ENCODE measurements at regions not wholly inside any gene's neighbourhood (a gene's known extent, or its start where the extent isn't known, plus 50 kb on each side); places are given as distances from the start of the nearest gene placed in this dataset.

DNA sequence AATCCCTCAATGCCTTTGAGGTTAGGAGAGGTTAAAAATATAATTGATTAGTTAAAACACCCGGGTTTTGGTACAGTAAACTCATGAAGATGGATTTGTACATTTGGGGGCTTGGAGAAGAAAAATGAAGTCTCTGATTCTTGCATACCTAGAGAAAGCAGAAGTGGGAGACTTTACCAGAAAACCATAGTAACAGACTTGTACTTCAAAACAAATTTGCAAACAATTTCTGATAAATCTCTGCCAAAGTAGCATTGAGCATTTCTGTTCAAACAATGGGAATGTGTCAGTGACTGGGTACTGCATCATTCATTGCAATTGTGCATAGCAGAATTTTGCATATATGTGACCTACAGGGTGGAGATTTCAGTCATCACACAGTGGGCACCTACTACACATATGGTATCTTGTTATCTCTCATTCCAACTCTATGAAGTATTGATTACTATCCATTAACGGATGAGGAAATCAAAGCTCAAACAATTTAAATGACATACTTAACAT lies 256.9 kb downstream of the PLK2 start:
- no peak for TF ChIP-seq CTCF (IDR thresholded peaks at IDR 0.05; ENCODE audit: low read length, missing control alignments)
- H3K4me3 ChIP-seq (replicated peaks; ENCODE audit: low read depth, low read length): no peak overlapping the region
- DNase-seq (ENCODE audit: low read depth): peak; percentile 41

DNA sequence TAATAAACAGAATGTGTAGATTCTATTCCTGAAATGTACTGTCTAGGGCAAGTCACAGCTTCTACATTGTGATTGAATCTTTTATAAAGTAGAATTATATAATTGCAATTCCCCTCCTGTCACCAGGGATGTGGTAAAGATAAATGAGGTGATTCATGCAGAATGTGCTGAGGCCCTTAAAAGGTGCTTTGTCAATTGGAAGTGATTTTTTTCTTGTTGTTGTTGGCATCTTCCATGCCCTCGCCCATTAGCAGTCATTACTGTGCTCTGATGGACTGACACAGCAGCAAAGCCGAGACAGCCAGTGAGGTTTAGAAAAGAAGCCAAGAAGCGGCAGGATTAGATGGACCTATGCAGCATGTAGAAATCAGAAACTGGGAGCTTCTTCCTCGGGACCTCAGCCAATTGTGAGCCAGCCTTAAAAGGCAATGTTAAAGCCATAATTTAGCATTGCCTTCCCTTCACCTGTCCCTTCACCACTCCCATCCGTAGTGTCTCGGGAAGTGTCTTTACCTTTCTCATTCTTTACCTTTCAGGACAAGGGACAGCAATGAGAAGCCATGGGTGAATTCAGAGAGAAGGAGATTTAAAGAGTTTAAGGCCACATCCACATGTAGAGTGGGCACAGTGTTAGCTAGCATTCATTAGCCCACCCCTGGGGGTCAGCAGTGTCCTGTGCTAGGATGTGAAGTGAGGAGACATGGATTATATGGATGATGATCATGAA lies 257.8 kb downstream of the PLK2 start:
- DNase-seq (ENCODE audit: low read depth): no peak
- TF ChIP-seq CTCF (IDR thresholded peaks at IDR 0.05; ENCODE audit: low read length, missing control alignments): no peak
- H3K4me3 ChIP-seq (replicated peaks; ENCODE audit: low read depth, low read length): no peak overlapping the region

DNA sequence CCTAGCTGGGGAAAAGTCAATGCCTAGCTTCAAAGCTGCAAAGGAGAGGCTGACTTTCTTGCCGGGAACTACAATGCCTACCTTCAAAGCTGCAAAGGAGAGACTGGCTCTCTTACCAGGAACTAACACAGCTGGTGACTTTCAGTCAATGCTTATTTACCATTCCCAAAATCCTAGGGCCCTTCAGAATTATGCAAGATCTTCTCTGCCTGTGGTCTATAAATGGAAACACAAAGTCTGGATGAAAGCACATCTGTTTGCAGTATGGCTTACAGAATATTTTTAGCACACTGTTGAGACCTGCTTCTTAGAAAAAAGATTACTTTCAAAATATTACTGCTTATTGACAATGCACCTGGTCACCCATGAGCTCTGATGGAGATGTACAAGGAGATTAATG lies 259.4 kb downstream of the PLK2 start:
- no peak for DNase-seq (ENCODE audit: low read depth)
- H3K4me3 ChIP-seq (replicated peaks; ENCODE audit: low read depth, low read length): no peak overlapping the region
- no peak for TF ChIP-seq CTCF (IDR thresholded peaks at IDR 0.05; ENCODE audit: low read length, missing control alignments)

GRCh38 chr5:58199087-58199486 lies 260.8 kb downstream of the PLK2 start:
- TF ChIP-seq CTCF (IDR thresholded peaks at IDR 0.05; ENCODE audit: low read length, missing control alignments): no peak
- DNase-seq (ENCODE audit: low read depth): no peak

GRCh38 chr5:58198330-58198729 lies 261.6 kb downstream of the PLK2 start:
- no peak overlapping the region for H3K4me3 ChIP-seq (replicated peaks; ENCODE audit: low read depth, low read length)
- DNase-seq (ENCODE audit: low read depth): no peak
- no peak for TF ChIP-seq CTCF (IDR thresholded peaks at IDR 0.05; ENCODE audit: low read length, missing control alignments)

More at GRCh38 chr5:58199087-58199486, 260.8 kb downstream of the PLK2 start:
- H3K4me3 ChIP-seq (replicated peaks; ENCODE audit: low read depth, low read length): no peak overlapping the region

DNA sequence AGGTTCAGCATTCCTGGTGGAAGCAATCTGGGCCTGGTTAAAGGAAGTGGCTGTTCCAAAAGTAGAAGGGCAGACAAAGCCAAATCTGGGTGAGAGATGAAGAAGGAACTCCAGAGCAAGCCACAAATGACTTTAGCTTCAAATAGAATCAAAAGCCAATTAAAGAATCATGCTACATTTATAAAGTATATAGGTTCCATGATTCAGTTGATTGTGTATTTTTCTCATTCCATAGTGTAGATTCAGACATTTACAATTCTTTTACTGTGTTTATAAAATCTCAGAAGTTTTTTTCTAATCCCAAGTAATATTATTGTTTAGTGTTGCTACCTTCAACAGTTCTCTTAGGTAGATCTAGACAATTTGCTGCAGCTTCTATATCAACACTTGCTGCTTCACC lies 262.0 kb downstream of the PLK2 start:
- no peak for TF ChIP-seq CTCF (IDR thresholded peaks at IDR 0.05; ENCODE audit: low read length, missing control alignments)
- no peak overlapping the region for H3K4me3 ChIP-seq (replicated peaks; ENCODE audit: low read depth, low read length)
- no peak for DNase-seq (ENCODE audit: low read depth)

- TF ChIP-seq CTCF (IDR thresholded peaks at IDR 0.05; ENCODE audit: low read length, missing control alignments): no peak
Measured at GRCh38 chr5:58191443-58191842, 268.4 kb downstream of the PLK2 start.

More at GRCh38 chr5:58191443-58191842, 268.4 kb downstream of the PLK2 start:
- H3K4me3 ChIP-seq (replicated peaks; ENCODE audit: low read depth, low read length): no peak overlapping the region
- DNase-seq (ENCODE audit: low read depth): no peak
